AG09309 (cell line): ENCODE measurements at regions not wholly inside any gene's neighbourhood (a gene's known extent, or its start where the extent isn't known, plus 50 kb on each side); places are given as distances from the start of the nearest gene placed in this dataset.

Source experiments
- DNase-seq: peaks from one replicate; pipeline ENCODE4 v3.0.0-alpha.2; 2010; ENCODE audit warnings: low read depth
- H3K4me3 ChIP-seq: 2 replicates; pipeline ENCODE4 v1.5.1; 2011; ENCODE audit warnings: mild to moderate bottlenecking, low read depth, low read length, moderate library complexity; ENCODE audit not compliant: control insufficient read depth
- CTCF ChIP-seq: IDR thresholded peaks from 2 replicates; pipeline ENCODE4 v1.5.1; 2011; ENCODE audit warnings: mild to moderate bottlenecking, low read depth, low read length, inconsistent platforms; ENCODE audit not compliant: insufficient read depth, control insufficient read depth; ENCODE audit errors: missing control alignments

- no peak for TF ChIP-seq CTCF
- H3K4me3 ChIP-seq = no peak overlapping the region
- no peak for DNase-seq
Observed at GRCh38 chr20:12955611-12956010, 53.2 kb upstream of the SPTLC3 start.

GRCh38 chr20:12956303-12956702, 52.5 kb upstream of the SPTLC3 start:
- H3K4me3 ChIP-seq = no peak overlapping the region

GRCh38 chr20:12957968-12958367, 50.8 kb upstream of the SPTLC3 start:
- DNase-seq = no peak
- H3K4me3 ChIP-seq = no peak overlapping the region
- TF ChIP-seq CTCF = no peak

More at GRCh38 chr20:12956303-12956702, 52.5 kb upstream of the SPTLC3 start:
- DNase-seq = no peak
- TF ChIP-seq CTCF = no peak
